H9 (cell line): ENCODE measurements at regions not wholly inside any gene's neighbourhood (a gene's known extent, or its start where the extent isn't known, plus 50 kb on each side); places are given as distances from the start of the nearest gene placed in this dataset.
A peak's percentile ranks its signal among the peaks of the same experiment; 100 is the strongest.

Experiments used
- DNase-seq: peaks from one replicate; pipeline ENCODE4 v3.0.0-alpha.2; 2017
- H2AFZ ChIP-seq: one replicate; pipeline ENCODE4 v1.6.1; 2013; ENCODE audit warnings: mild to moderate bottlenecking, low read length, control low read depth, moderate library complexity
- H2AK5ac ChIP-seq: 2 replicates; pipeline ENCODE4 v1.6.1; 2013; ENCODE audit warnings: low read length, control low read depth, mixed read lengths; ENCODE audit not compliant: insufficient read length
- H2BK120ac ChIP-seq: one replicate; pipeline ENCODE4 v1.6.1; 2013; ENCODE audit warnings: low read depth, mild to moderate bottlenecking, low read length, control low read depth, inconsistent platforms; ENCODE audit not compliant: poor library complexity, severe bottlenecking
- H2BK12ac ChIP-seq: 2 replicates; pipeline ENCODE4 v1.6.1; 2013; ENCODE audit warnings: low read length, control low read depth, mixed read lengths, low read depth; ENCODE audit not compliant: insufficient read length
- H2BK15ac ChIP-seq: 2 replicates; pipeline ENCODE4 v1.6.1; 2013; ENCODE audit warnings: low read depth, low read length, control low read depth
- H2BK20ac ChIP-seq: one replicate; pipeline ENCODE4 v1.6.1; 2013; ENCODE audit warnings: low read depth, mild to moderate bottlenecking, low read length, control low read depth, inconsistent platforms; ENCODE audit not compliant: poor library complexity, severe bottlenecking
- H2BK5ac ChIP-seq: 2 replicates; pipeline ENCODE4 v1.6.1; 2013; ENCODE audit warnings: low read length, control low read depth, mixed read lengths; ENCODE audit not compliant: insufficient read length
- H3K14ac ChIP-seq: 2 replicates; pipeline ENCODE4 v1.6.1; 2013; ENCODE audit warnings: low read length, control low read depth; ENCODE audit not compliant: insufficient read depth
- H3K18ac ChIP-seq: 2 replicates; pipeline ENCODE4 v1.6.1; 2013; ENCODE audit warnings: low read depth, mild to moderate bottlenecking, mixed read lengths, low read length, control low read depth; ENCODE audit not compliant: insufficient read length
- H3K23ac ChIP-seq: 2 replicates; pipeline ENCODE4 v1.6.1; 2013; ENCODE audit warnings: low read length, control low read depth, mixed read lengths, low read depth; ENCODE audit not compliant: insufficient read length
- H3K23me2 ChIP-seq: 2 replicates; pipeline ENCODE4 v1.6.1; 2013; ENCODE audit warnings: low read depth, mild to moderate bottlenecking, mixed read lengths, low read length, control low read depth; ENCODE audit not compliant: insufficient read length, poor library complexity, severe bottlenecking
- H3K27ac ChIP-seq: 2 replicates; pipeline ENCODE4 v1.5.1; 2013; ENCODE audit warnings: low read length, control low read depth, mixed read lengths, low read depth; ENCODE audit not compliant: insufficient read length
- H3K27me3 ChIP-seq: 2 replicates; pipeline ENCODE4 v1.6.1; 2013; ENCODE audit warnings: low read length, control low read depth, inconsistent platforms; ENCODE audit not compliant: insufficient read depth
- H3K4ac ChIP-seq: 2 replicates; pipeline ENCODE4 v1.6.1; 2013; ENCODE audit warnings: low read depth, mild to moderate bottlenecking, control low read depth, inconsistent platforms, low read length, moderate library complexity
- H3K4me1 ChIP-seq: 2 replicates; pipeline ENCODE4 v1.6.1; 2013; ENCODE audit warnings: low read length, control low read depth, inconsistent platforms; ENCODE audit not compliant: insufficient read depth
- H3K4me2 ChIP-seq: 2 replicates; pipeline ENCODE4 v1.6.1; 2013; ENCODE audit warnings: low read length, control low read depth, mixed read lengths; ENCODE audit not compliant: insufficient read length, insufficient read depth
- H3K56ac ChIP-seq: 2 replicates; pipeline ENCODE4 v1.6.1; 2013; ENCODE audit warnings: low read depth, mild to moderate bottlenecking, mixed read lengths, low read length, control low read depth; ENCODE audit not compliant: insufficient read length
- H3K79me1 ChIP-seq: 2 replicates; pipeline ENCODE4 v1.6.1; 2013; ENCODE audit warnings: low read depth, mild to moderate bottlenecking, moderate library complexity, low read length, control low read depth, inconsistent platforms; ENCODE audit not compliant: insufficient read depth, poor library complexity, severe bottlenecking
- H3K79me2 ChIP-seq: 2 replicates; pipeline ENCODE4 v1.6.1; 2013; ENCODE audit warnings: low read length, control low read depth, inconsistent platforms; ENCODE audit not compliant: insufficient read depth
- H3K9ac ChIP-seq: 2 replicates; pipeline ENCODE4 v1.6.1; 2013; ENCODE audit warnings: low read length, control low read depth, mixed read lengths; ENCODE audit not compliant: insufficient read length; ENCODE audit errors: extremely low read depth
- H3K9me3 ChIP-seq: one replicate; pipeline ENCODE4 v1.6.1; 2013; ENCODE audit warnings: low read depth, low read length, inconsistent platforms; ENCODE audit not compliant: control insufficient read depth
- H3T11ph ChIP-seq: one replicate; pipeline ENCODE4 v1.6.1; 2013; ENCODE audit warnings: mild to moderate bottlenecking, low read length, control low read depth, inconsistent platforms
- H4K20me1 ChIP-seq: one replicate; pipeline ENCODE4 v1.6.1; 2013; ENCODE audit not compliant: control insufficient read depth, insufficient read length, insufficient read depth
- H4K5ac ChIP-seq: 2 replicates; pipeline ENCODE4 v1.6.1; 2013; ENCODE audit warnings: low read depth, mild to moderate bottlenecking, mixed read lengths, low read length, control low read depth; ENCODE audit not compliant: insufficient read length
- H4K8ac ChIP-seq: replicated peaks from 2 replicates; pipeline ENCODE4 v1.6.1; 2013; ENCODE audit warnings: low read length, control low read depth, mixed read lengths, low read depth; ENCODE audit not compliant: insufficient read length
- H4K91ac ChIP-seq: 2 replicates; pipeline ENCODE4 v1.6.1; 2013; ENCODE audit warnings: low read depth, mild to moderate bottlenecking, moderate library complexity, mixed read lengths, low read length, control low read depth; ENCODE audit not compliant: insufficient read length
- H3K27ac Mint-ChIP-seq, 3 experiments: 2 replicates in 2 of 3; 3 replicates in 1 of 3; pipeline ENCODE4 v1.8.0; 2020 to 2021; ENCODE audit warnings: mixed read lengths in 3 of 3, mild to moderate bottlenecking in 1 of 3, moderate library complexity in 1 of 3
- H3K27me3 Mint-ChIP-seq: 2 replicates; pipeline ENCODE4 v1.8.0; 2021; ENCODE audit warnings: low read depth, mild to moderate bottlenecking, moderate library complexity, mixed read lengths
- H3K36me3 Mint-ChIP-seq, 3 experiments: 2 replicates in 2 of 3; 3 replicates in 1 of 3; pipeline ENCODE4 v1.8.0; 2020 to 2021; ENCODE audit warnings: low read depth in 3 of 3, mixed read lengths in 3 of 3; ENCODE audit not compliant: insufficient read depth in 1 of 3
- H3K4me1 Mint-ChIP-seq, 2 experiments: 2 replicates each; pipeline ENCODE4 v1.8.0; 2020; ENCODE audit warnings: mixed read lengths in 2 of 2
- H3K4me3 Mint-ChIP-seq, 2 experiments: 2 replicates in 1 of 2; 3 replicates in 1 of 2; pipeline ENCODE4 v1.8.0; 2020 to 2021; ENCODE audit warnings: mild to moderate bottlenecking in 2 of 2, mixed read lengths in 2 of 2, moderate library complexity in 1 of 2
- H3K9me3 Mint-ChIP-seq, 2 experiments: 2 replicates in 1 of 2; 3 replicates in 1 of 2; pipeline ENCODE4 v1.8.0; 2020; ENCODE audit warnings: mild to moderate bottlenecking in 2 of 2, mixed read lengths in 2 of 2, moderate library complexity in 1 of 2
- CTCF ChIP-seq: fragments of 200-600 bp; sonication (generic); conservative IDR thresholded peaks from 3 replicates; pipeline ENCODE4 v1.8.0; 2021; ENCODE audit warnings: antibody characterized with exemption, mild to moderate bottlenecking
- WGBS: extraction: QIAGEN DNeasy Blood & Tissue Kit; methylation state at CpG from one replicate; pipeline ENCODE4 v1.1.7; 2013; ENCODE audit warnings: missing lambda C conversion rate, low lambda C conversion rate, mixed read lengths; ENCODE audit not compliant: insufficient read length; ENCODE audit errors: extremely low coverage; 5-methylcytosine and 5-hydroxymethylcytosine counted together

- Mint-ChIP-seq H3K9me3 (no peaks in the 10 kb centered on the region), H3K27me3 (no peaks in the 10 kb centered on the region), H3K36me3 (peaks cover 0 to 2% (median 0%) of the 10 kb centered on the region in 3 experiments; a peak in 2 of 7 replicates), H3K4me1 (peaks cover 21 to 24% of the 10 kb centered on the region in 2 experiments), H3K27ac (peak overlapping the region; percentile 18 to 79 (median 29); a peak in 3 of 7 replicates), H3K4me3 (no peak overlapping the region)
- Histone ChIP-seq H3K9me3 (no peaks in the 10 kb centered on the region), H3K23ac (no peak overlapping the region), H2BK5ac (no peak overlapping the region), H3K27me3 (no peaks in the 10 kb centered on the region), H3K18ac (no peak overlapping the region), H2BK20ac (no peak overlapping the region), H3K23me2 (no peaks in the 10 kb centered on the region), H3K56ac (no peak overlapping the region), H3K14ac (no peak overlapping the region), H2AK5ac (no peak overlapping the region), H2BK15ac (no peak overlapping the region), H3K4ac (no peak overlapping the region), H3K4me2 (no peak overlapping the region), H2BK120ac (no peak overlapping the region), H3K9ac (no peak overlapping the region), H3K4me1 (peaks cover 3% of the 10 kb centered on the region; the same call in 1 of the 2 replicates), H3K27ac (no peak overlapping the region), H4K91ac (no peak overlapping the region), H4K20me1 (no peaks in the 10 kb centered on the region), H4K8ac (no peak overlapping the region), H3K79me1 (no peaks in the 10 kb centered on the region), H2BK12ac (no peak overlapping the region), H3K79me2 (no peaks in the 10 kb centered on the region), H2AFZ (no peak overlapping the region), H4K5ac (no peak overlapping the region), H3T11ph (no peak overlapping the region)
- no CpG with 5 or more reads among the region's 3 CpGs for WGBS
- TF ChIP-seq CTCF: no peak
- no peak for DNase-seq
Observed at GRCh38 chr7:54674891-54675290, 84.1 kb downstream of the SEC61G start.
